Lung (tissue), 11 donors: ENCODE measurements at regions not wholly inside any gene's neighbourhood (a gene's known extent, or its start where the extent isn't known, plus 50 kb on each side); places are given as distances from the start of the nearest gene placed in this dataset.

Experiments
- ATAC-seq: fragments of 200-7000 bp; cut with Tn5 transposase; one replicate; pipeline ENCODE4 v1.9.1; 2020; ENCODE audit warnings: moderate number of reproducible peaks; ENCODE audit not compliant: insufficient read depth, low FRiP score
- DNase-seq, 3 donors: peaks; one replicate each; pipeline ENCODE4 v3.0.0-alpha.2; 2013 to 2017
- H3K27ac ChIP-seq, 2 donors: one replicate each; pipeline ENCODE4 v1.5.1; 2013; ENCODE audit warnings: mild to moderate bottlenecking in 2 of 2, moderate library complexity in 2 of 2, control low read depth in 1 of 2, inconsistent platforms in 1 of 2, low read depth in 1 of 2, low read length in 1 of 2
- H3K27me3 ChIP-seq, 3 donors: one replicate each; pipeline ENCODE4 v1.5.1; 2013; ENCODE audit warnings: low read length in 2 of 3; ENCODE audit not compliant: control insufficient read depth in 3 of 3, insufficient read depth in 3 of 3
- H3K36me3 ChIP-seq, 4 donors: one replicate each; pipeline ENCODE4 v1.5.1; 2013; ENCODE audit warnings: low read length in 4 of 4, mild to moderate bottlenecking in 1 of 4, moderate library complexity in 1 of 4; ENCODE audit not compliant: control insufficient read depth in 4 of 4, insufficient read depth in 4 of 4
- H3K4me1 ChIP-seq, 5 donors: one replicate each; pipeline ENCODE4 v1.5.1; 2013; ENCODE audit warnings: low read length in 5 of 5, mild to moderate bottlenecking in 2 of 5, moderate library complexity in 1 of 5; ENCODE audit not compliant: control insufficient read depth in 5 of 5, insufficient read depth in 5 of 5
- H3K4me3 ChIP-seq: one replicate; pipeline ENCODE4 v1.5.1; 2013; ENCODE audit warnings: mild to moderate bottlenecking, control low read depth, moderate library complexity
- H3K9ac ChIP-seq, 2 donors: one replicate each; pipeline ENCODE4 v1.5.1; 2013; ENCODE audit warnings: low read length in 2 of 2, control low read depth in 1 of 2; ENCODE audit not compliant: insufficient read depth in 1 of 2
- H3K9me3 ChIP-seq, 4 donors: one replicate each; pipeline ENCODE4 v1.5.1; 2013; ENCODE audit warnings: low read length in 3 of 4, mild to moderate bottlenecking in 1 of 4, moderate library complexity in 1 of 4; ENCODE audit not compliant: control insufficient read depth in 4 of 4, insufficient read depth in 3 of 4
- WGBS, 2 donors: extraction: QIAGEN DNeasy Blood & Tissue Kit; methylation state at CpG; one replicate each; pipeline ENCODE4 v1.1.7; 2013; 5-methylcytosine and 5-hydroxymethylcytosine counted together
- TF ChIP-seq, protein P1 (sequence below): IDR thresholded peaks from 2 replicates; pipeline ENCODE4 v1.5.1; 2012; ENCODE audit warnings: mild to moderate bottlenecking; ENCODE audit errors: control extremely low read depth, extremely low read depth
- donor health status: control.
- donor health status: control.
- donor health status: Bipolar disorder and iron deficiency.
- donor health status: healthy.
- donor health status: DM: yes; HTN: yes; CAD: no.

DNA sequence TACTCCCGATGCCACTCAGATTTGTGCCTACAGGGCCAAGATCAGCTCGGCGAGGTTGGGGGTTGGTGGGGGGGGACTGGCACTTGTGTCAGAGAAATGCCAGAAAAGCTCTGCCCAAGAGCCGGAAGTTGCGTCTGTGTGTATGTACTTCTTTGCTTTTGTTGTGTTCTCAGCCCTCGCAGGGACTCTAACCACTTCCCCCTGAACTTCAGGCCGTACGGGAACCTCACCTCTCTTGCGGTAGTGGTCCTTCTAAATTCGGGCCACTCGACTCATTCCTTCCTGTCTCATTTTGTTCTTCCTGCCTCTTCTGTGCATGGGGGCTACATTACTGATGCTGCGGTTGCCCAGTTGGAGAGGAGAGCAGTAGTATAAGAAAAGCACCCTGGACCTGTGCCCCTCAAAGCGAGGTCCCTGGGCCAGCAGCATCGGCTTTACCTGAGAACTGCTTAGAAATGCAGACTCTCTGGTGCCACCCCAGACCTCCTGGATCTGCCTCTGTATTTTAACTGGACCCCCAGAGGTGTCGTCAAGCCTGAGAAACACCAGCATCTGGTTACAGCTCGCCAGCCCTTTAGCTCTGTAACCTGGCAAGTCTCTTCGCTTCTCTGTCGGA is 146.3 kb upstream of the RPS6KA3 start:
- DNase-seq (no peak), ATAC-seq (no peak)
- no peaks in the 10 kb centered on the region for H3K4me1 ChIP-seq
- H3K27ac ChIP-seq = no peak overlapping the region
- TF ChIP-seq, protein P1, sequence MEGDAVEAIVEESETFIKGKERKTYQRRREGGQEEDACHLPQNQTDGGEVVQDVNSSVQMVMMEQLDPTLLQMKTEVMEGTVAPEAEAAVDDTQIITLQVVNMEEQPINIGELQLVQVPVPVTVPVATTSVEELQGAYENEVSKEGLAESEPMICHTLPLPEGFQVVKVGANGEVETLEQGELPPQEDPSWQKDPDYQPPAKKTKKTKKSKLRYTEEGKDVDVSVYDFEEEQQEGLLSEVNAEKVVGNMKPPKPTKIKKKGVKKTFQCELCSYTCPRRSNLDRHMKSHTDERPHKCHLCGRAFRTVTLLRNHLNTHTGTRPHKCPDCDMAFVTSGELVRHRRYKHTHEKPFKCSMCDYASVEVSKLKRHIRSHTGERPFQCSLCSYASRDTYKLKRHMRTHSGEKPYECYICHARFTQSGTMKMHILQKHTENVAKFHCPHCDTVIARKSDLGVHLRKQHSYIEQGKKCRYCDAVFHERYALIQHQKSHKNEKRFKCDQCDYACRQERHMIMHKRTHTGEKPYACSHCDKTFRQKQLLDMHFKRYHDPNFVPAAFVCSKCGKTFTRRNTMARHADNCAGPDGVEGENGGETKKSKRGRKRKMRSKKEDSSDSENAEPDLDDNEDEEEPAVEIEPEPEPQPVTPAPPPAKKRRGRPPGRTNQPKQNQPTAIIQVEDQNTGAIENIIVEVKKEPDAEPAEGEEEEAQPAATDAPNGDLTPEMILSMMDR = no peak
- no peak overlapping the region for H3K4me3 ChIP-seq
- no peaks in the 10 kb centered on the region for H3K36me3 ChIP-seq
- no peak overlapping the region for H3K9ac ChIP-seq
- WGBS, 2 donors = 34 to 74% methylated on average over 18 of the region's 18 CpGs
- H3K27me3 ChIP-seq = peaks cover 0 to 15% (median 0%) of the 10 kb centered on the region in 3 donors
- H3K9me3 ChIP-seq = peaks cover 0 to 6% (median under 1%) of the 10 kb centered on the region in 4 donors

- DNase-seq (no peak), ATAC-seq (no peak)
- Histone ChIP-seq H3K4me1 (no peaks in the 10 kb centered on the region), H3K27me3 (peaks cover 0 to 15% (median 6%) of the 10 kb centered on the region in 3 donors), H3K27ac (no peak overlapping the region), H3K36me3 (no peaks in the 10 kb centered on the region), H3K9ac (no peak overlapping the region), H3K4me3 (no peak overlapping the region), H3K9me3 (peaks cover 0 to 6% (median under 1%) of the 10 kb centered on the region in 4 donors)
- WGBS, 2 donors = 63 to 75% methylated on average over 2 of the region's 2 CpGs
- TF ChIP-seq, protein P1 = no peak
Observed at GRCh38 chrX:20410540-20410939, 143.8 kb upstream of the RPS6KA3 start.

- H3K27ac ChIP-seq = no peak overlapping the region
- TF ChIP-seq, protein P1 = no peak
Observed at GRCh38 chrX:20409991-20410390, 143.3 kb upstream of the RPS6KA3 start.

DNA sequence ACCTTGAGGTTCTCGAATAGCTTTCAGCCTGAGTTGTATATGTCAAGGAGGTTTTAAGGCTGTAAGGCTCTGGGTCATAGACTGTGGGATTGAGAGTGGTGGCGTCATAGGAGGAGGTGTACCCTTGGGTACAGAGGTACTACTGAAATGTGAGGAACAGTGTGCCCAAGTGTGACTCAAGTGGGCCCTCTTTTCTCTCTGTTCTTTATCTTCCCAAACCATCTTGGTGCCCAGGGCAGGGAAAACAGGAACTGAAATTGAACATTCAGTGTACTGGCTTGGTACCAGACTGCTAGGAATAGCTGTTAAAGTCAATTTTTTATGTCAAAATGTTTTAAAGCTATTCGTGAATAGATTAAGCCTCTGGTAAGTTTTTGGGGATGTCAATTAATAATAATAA is 136.2 kb upstream of the RPS6KA3 start:
- no peak overlapping the region for H3K27ac ChIP-seq
- H3K4me1 ChIP-seq = no peaks in the 10 kb centered on the region
- H3K9me3 ChIP-seq = peaks cover 0 to 2% (median 0%) of the 10 kb centered on the region in 4 donors
- H3K36me3 ChIP-seq = no peaks in the 10 kb centered on the region
- no peak for ATAC-seq
- H3K27me3 ChIP-seq = peaks cover 0 to 27% (median 9%) of the 10 kb centered on the region in 3 donors
- DNase-seq = no peak
- WGBS, 2 donors = 44 to 46% methylated on average over 3 of the region's 3 CpGs
- TF ChIP-seq, protein P1 = no peak
- no peak overlapping the region for H3K9ac ChIP-seq
- no peak overlapping the region for H3K4me3 ChIP-seq

More at GRCh38 chrX:20409991-20410390, 143.3 kb upstream of the RPS6KA3 start:
- peaks cover 0 to 15% (median 9%) of the 10 kb centered on the region in 3 donors for H3K27me3 ChIP-seq
- WGBS, 2 donors = 75 to 86% methylated on average over 6 of the region's 6 CpGs
- ATAC-seq (no peak), DNase-seq (no peak)
- no peak overlapping the region for H3K4me3 ChIP-seq
- no peaks in the 10 kb centered on the region for H3K4me1 ChIP-seq
- no peak overlapping the region for H3K9ac ChIP-seq
- no peaks in the 10 kb centered on the region for H3K36me3 ChIP-seq
- peaks cover 0 to 6% (median under 1%) of the 10 kb centered on the region in 4 donors for H3K9me3 ChIP-seq
